Neural progenitor cell (in vitro differentiated cells): ENCODE measurements at regions not wholly inside any gene's neighbourhood (a gene's known extent, or its start where the extent isn't known, plus 50 kb on each side); places are given as distances from the start of the nearest gene placed in this dataset.

ENCODE experiments used
- EZH2phosphoT487 ChIP-seq: fragments of 200-600 bp; sonication (generic); IDR thresholded peaks from 2 replicates; pipeline ENCODE4 v1.6.1; 2017; ENCODE audit warnings: antibody characterized with exemption
- TF ChIP-seq, protein P1 (sequence below): fragments of 200-600 bp; sonication (generic); IDR thresholded peaks from 2 replicates; pipeline ENCODE4 v1.5.1; 2017; ENCODE audit warnings: antibody characterized with exemption, mild to moderate bottlenecking

GRCh38 chr2:78020491-78020890 lies 498.3 kb upstream of the LRRTM4 start:
- TF ChIP-seq, protein P1, sequence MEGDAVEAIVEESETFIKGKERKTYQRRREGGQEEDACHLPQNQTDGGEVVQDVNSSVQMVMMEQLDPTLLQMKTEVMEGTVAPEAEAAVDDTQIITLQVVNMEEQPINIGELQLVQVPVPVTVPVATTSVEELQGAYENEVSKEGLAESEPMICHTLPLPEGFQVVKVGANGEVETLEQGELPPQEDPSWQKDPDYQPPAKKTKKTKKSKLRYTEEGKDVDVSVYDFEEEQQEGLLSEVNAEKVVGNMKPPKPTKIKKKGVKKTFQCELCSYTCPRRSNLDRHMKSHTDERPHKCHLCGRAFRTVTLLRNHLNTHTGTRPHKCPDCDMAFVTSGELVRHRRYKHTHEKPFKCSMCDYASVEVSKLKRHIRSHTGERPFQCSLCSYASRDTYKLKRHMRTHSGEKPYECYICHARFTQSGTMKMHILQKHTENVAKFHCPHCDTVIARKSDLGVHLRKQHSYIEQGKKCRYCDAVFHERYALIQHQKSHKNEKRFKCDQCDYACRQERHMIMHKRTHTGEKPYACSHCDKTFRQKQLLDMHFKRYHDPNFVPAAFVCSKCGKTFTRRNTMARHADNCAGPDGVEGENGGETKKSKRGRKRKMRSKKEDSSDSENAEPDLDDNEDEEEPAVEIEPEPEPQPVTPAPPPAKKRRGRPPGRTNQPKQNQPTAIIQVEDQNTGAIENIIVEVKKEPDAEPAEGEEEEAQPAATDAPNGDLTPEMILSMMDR, result no peak
- no peak for TF ChIP-seq EZH2phosphoT487
